BLaER1 (cell line): ENCODE measurements at regions not wholly inside any gene's neighbourhood (a gene's known extent, or its start where the extent isn't known, plus 50 kb on each side); places are given as distances from the start of the nearest gene placed in this dataset.

Experiments
- H3K27ac ChIP-seq: shearing (Covaris generic); formaldehyde crosslinking; 2 replicates; pipeline ENCODE4 v1.8.1; 2022
- H3K27me3 ChIP-seq: shearing (Covaris generic); formaldehyde crosslinking; 2 replicates; pipeline ENCODE4 v1.8.1; 2022
- H3K36me3 ChIP-seq: shearing (Covaris generic); formaldehyde crosslinking; 2 replicates; pipeline ENCODE4 v1.8.1; 2022
- H3K4me1 ChIP-seq: shearing (Covaris generic); formaldehyde crosslinking; 2 replicates; pipeline ENCODE4 v1.8.1; 2022
- H3K4me2 ChIP-seq: shearing (Covaris generic); formaldehyde crosslinking; 2 replicates; pipeline ENCODE4 v1.8.1; 2022
- H3K4me3 ChIP-seq: shearing (Covaris generic); formaldehyde crosslinking; 2 replicates; pipeline ENCODE4 v1.8.1; 2022
- H3K9ac ChIP-seq: shearing (Covaris generic); formaldehyde crosslinking; 2 replicates; pipeline ENCODE4 v1.8.1; 2022
- H3K9me3 ChIP-seq: shearing (Covaris generic); formaldehyde crosslinking; 2 replicates; pipeline ENCODE4 v1.8.1; 2022
- H4K20me1 ChIP-seq: shearing (Covaris generic); formaldehyde crosslinking; 2 replicates; pipeline ENCODE4 v1.8.1; 2022
- Cebpa-rat ChIP-seq: shearing (Covaris generic); IDR thresholded peaks from 2 replicates; pipeline ENCODE4 v1.8.1; 2022

DNA sequence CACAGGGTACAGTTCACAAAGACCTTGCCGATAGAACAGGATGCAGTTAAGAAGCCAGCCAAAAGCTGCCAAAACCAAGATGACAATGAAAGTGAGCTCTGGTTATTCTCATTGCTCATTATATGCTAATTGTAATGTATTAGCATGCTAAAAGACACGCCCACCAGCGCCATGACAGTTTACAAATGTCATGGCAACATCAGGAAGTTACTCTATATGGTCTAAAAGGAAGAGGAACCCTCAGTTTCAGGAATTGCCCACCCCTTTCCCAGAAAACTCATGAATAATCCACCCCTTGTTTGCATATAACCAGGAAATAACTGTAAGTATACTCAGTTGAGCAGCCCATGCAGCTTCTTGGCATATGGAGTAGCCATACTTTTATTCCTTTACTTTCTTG lies 748.7 kb downstream of the QKI start:
- H3K36me3 ChIP-seq: no peaks in the 10 kb centered on the region
- H4K20me1 ChIP-seq: no peaks in the 10 kb centered on the region
- no peak overlapping the region for H3K9ac ChIP-seq

DNA sequence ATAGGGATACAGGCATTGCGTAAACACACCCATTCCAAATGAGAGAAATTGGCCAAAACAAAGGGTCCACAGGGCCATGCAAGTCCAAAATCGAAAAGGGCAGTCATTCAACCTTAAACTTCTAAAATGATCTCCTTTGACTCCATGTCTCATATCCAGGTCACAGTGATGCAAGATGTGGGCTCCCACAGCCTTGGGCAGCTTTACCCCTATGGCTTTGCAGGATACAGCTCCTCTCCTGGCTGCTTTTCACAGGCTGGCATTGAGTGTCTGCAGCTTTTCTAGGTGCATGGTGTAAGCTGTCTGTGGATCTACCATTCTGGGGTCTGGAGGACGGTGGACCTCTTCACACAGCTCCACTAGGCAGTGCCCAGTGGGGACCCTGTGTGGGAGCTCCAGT lies 744.5 kb downstream of the QKI start:
- Histone ChIP-seq H3K4me2 (no peak overlapping the region), H3K4me1 (no peaks in the 10 kb centered on the region), H3K4me3 (no peak overlapping the region), H3K27ac (no peak overlapping the region), H4K20me1 (no peaks in the 10 kb centered on the region), H3K9me3 (no peaks in the 10 kb centered on the region), H3K27me3 (no peaks in the 10 kb centered on the region), H3K36me3 (no peaks in the 10 kb centered on the region), H3K9ac (no peak overlapping the region)
- TF ChIP-seq Cebpa-rat: no peak

More for the DNA sequence above, 748.7 kb downstream of the QKI start:
- H3K4me1 ChIP-seq: no peaks in the 10 kb centered on the region
- H3K9me3 ChIP-seq: no peaks in the 10 kb centered on the region
- H3K27ac ChIP-seq: no peak overlapping the region
- H3K4me3 ChIP-seq: no peak overlapping the region
- no peaks in the 10 kb centered on the region for H3K27me3 ChIP-seq
- no peak for TF ChIP-seq Cebpa-rat
- no peak overlapping the region for H3K4me2 ChIP-seq

DNA sequence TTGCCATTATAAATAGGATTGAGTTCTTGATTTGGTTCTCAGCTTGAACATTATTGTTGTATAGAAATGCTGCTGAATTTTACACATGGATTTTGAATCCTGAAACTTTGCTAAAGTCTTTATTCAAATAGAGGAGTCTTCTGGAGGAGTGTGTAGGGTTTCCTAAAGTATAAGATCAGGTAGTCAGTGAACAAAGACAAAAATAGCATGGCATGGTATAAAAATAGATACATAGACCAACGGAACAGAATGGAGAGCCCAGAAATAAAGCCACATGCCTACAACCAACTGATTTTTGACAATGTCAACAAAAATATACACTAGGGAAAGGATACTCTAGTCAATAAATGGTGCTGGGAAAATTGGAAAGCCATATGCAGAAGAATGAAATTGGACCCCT lies 740.1 kb downstream of the QKI start:
- Histone ChIP-seq H3K9ac (no peak overlapping the region), H3K4me3 (no peak overlapping the region), H3K36me3 (no peaks in the 10 kb centered on the region), H4K20me1 (no peaks in the 10 kb centered on the region), H3K27me3 (no peaks in the 10 kb centered on the region), H3K4me2 (no peak overlapping the region), H3K4me1 (no peaks in the 10 kb centered on the region), H3K27ac (no peak overlapping the region), H3K9me3 (no peaks in the 10 kb centered on the region)
- TF ChIP-seq Cebpa-rat: no peak

- Histone ChIP-seq H4K20me1 (no peaks in the 10 kb centered on the region), H3K27me3 (no peaks in the 10 kb centered on the region), H3K36me3 (no peaks in the 10 kb centered on the region), H3K4me1 (no peaks in the 10 kb centered on the region), H3K9ac (no peak overlapping the region), H3K27ac (no peak overlapping the region), H3K4me3 (no peak overlapping the region), H3K9me3 (0 out of 2 replicates have a peak, but pooled peaks cover 1% of the 10 kb centered on the region), H3K4me2 (no peak overlapping the region)
- TF ChIP-seq Cebpa-rat: no peak
Measured at GRCh38 chr6:164152611-164153010, 738.1 kb downstream of the QKI start.

GRCh38 chr6:164151161-164152120 lies 736.9 kb downstream of the QKI start:
- no peak for TF ChIP-seq Cebpa-rat
- H3K36me3 ChIP-seq: no peaks in the 10 kb centered on the region

GRCh38 chr6:164150232-164150631 lies 735.7 kb downstream of the QKI start:
- Histone ChIP-seq H3K4me3 (no peak overlapping the region), H3K9me3 (0 out of 2 replicates have a peak, but pooled peaks cover 3% of the 10 kb centered on the region), H3K9ac (no peak overlapping the region), H3K27me3 (no peaks in the 10 kb centered on the region), H4K20me1 (no peaks in the 10 kb centered on the region), H3K4me1 (no peaks in the 10 kb centered on the region), H3K4me2 (no peak overlapping the region), H3K36me3 (no peaks in the 10 kb centered on the region), H3K27ac (no peak overlapping the region)
- no peak for TF ChIP-seq Cebpa-rat

More at GRCh38 chr6:164151161-164152120, 736.9 kb downstream of the QKI start:
- H3K4me1 ChIP-seq: no peaks in the 10 kb centered on the region
- H3K4me2 ChIP-seq: no peak overlapping the region
- no peak overlapping the region for H3K4me3 ChIP-seq
- H3K27ac ChIP-seq: no peak overlapping the region
- no peak overlapping the region for H3K9ac ChIP-seq
- H3K9me3 ChIP-seq: 0 out of 2 replicates have a peak, but pooled peaks cover 3% of the 10 kb centered on the region
- no peaks in the 10 kb centered on the region for H4K20me1 ChIP-seq
- H3K27me3 ChIP-seq: no peaks in the 10 kb centered on the region

DNA sequence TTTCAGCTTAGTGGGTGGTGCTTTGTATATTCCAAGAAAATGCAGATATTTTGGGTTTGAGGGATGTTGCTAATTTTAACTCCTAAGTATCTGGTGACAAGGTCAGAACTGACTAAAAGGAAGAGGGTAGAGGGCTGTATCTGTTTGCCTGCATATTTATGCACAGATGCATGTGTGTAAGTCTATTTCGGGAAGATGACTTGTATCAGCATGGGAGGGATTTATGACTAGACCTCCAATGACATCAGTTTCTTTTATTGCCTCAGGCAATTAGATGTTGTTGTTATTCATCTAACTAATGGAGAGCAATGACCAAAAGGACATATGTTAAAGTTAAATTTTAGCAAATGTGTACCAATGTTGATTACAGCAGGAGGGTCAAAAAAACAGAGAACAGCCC lies 734.3 kb downstream of the QKI start:
- Histone ChIP-seq H3K4me3 (no peak overlapping the region), H3K27ac (no peak overlapping the region), H3K36me3 (no peaks in the 10 kb centered on the region), H3K4me1 (no peaks in the 10 kb centered on the region), H3K9ac (no peak overlapping the region), H3K9me3 (0 out of 2 replicates have a peak, but pooled peaks cover 3% of the 10 kb centered on the region), H3K27me3 (no peaks in the 10 kb centered on the region), H4K20me1 (no peaks in the 10 kb centered on the region), H3K4me2 (no peak overlapping the region)
- no peak for TF ChIP-seq Cebpa-rat

DNA sequence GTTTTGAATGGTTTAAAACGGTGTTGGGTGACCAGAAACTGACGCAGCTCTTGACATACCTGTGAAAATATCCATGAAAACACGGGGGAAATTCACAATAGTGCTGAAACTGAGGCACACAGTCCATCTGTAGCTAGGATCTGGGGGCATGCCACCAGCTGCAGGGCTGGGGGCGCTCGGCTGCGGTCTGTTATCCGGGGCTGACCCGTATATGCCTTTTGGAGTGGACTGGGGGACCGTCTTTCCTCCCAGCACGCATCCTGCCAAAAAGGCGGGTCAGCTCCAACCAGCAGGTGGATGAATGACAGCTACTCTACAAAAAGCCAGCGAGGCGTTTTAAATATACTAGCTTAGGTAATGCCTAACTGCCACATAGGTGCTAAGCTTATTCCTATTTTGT lies 729.8 kb downstream of the QKI start:
- H3K27me3 ChIP-seq: no peaks in the 10 kb centered on the region
- no peak for TF ChIP-seq Cebpa-rat
- H3K9me3 ChIP-seq: 0 out of 2 replicates have a peak, but pooled peaks cover 3% of the 10 kb centered on the region
- no peaks in the 10 kb centered on the region for H4K20me1 ChIP-seq
- H3K4me3 ChIP-seq: no peak overlapping the region
- H3K9ac ChIP-seq: no peak overlapping the region
- H3K27ac ChIP-seq: no peak overlapping the region
- no peaks in the 10 kb centered on the region for H3K4me1 ChIP-seq
- H3K4me2 ChIP-seq: no peak overlapping the region
- H3K36me3 ChIP-seq: no peaks in the 10 kb centered on the region

DNA sequence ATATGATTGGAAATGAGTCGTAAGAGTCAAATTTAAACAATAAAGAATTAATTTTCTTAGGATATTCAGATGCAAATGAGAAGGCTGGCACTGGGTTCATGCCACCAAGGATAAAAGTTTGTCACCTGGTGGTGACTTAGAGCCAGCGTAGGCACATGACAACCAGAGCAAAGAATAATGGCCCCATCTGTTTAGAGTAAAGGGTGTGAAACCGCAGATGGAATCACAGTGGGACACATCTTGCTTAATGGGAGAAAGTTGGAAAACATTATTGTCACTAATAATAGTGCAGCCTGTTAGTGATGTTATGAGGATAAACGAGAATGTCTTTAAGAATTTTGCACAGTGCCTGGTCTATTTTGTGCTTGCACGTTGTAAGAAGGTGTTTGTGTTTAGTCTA lies 727.8 kb downstream of the QKI start:
- no peaks in the 10 kb centered on the region for H3K9me3 ChIP-seq
- H3K36me3 ChIP-seq: no peaks in the 10 kb centered on the region
- no peak for TF ChIP-seq Cebpa-rat
- H3K27me3 ChIP-seq: no peaks in the 10 kb centered on the region
- H3K4me1 ChIP-seq: no peaks in the 10 kb centered on the region
- no peak overlapping the region for H3K4me3 ChIP-seq
- H3K4me2 ChIP-seq: no peak overlapping the region
- no peak overlapping the region for H3K9ac ChIP-seq
- H4K20me1 ChIP-seq: no peaks in the 10 kb centered on the region
- H3K27ac ChIP-seq: no peak overlapping the region

- Histone ChIP-seq H3K27ac (no peak overlapping the region), H3K9ac (no peak overlapping the region), H3K9me3 (no peaks in the 10 kb centered on the region), H3K4me1 (no peaks in the 10 kb centered on the region), H3K4me3 (no peak overlapping the region), H3K4me2 (no peak overlapping the region), H3K27me3 (no peaks in the 10 kb centered on the region), H3K36me3 (no peaks in the 10 kb centered on the region), H4K20me1 (no peaks in the 10 kb centered on the region)
- TF ChIP-seq Cebpa-rat: no peak
Measured at GRCh38 chr6:164135511-164136132, 721.1 kb downstream of the QKI start.
